ENCODE measurements at regions not wholly inside any gene's neighbourhood (a gene's known extent, or its start where the extent isn't known, plus 50 kb on each side); places are given as distances from the start of the nearest gene placed in this dataset.

DNA sequence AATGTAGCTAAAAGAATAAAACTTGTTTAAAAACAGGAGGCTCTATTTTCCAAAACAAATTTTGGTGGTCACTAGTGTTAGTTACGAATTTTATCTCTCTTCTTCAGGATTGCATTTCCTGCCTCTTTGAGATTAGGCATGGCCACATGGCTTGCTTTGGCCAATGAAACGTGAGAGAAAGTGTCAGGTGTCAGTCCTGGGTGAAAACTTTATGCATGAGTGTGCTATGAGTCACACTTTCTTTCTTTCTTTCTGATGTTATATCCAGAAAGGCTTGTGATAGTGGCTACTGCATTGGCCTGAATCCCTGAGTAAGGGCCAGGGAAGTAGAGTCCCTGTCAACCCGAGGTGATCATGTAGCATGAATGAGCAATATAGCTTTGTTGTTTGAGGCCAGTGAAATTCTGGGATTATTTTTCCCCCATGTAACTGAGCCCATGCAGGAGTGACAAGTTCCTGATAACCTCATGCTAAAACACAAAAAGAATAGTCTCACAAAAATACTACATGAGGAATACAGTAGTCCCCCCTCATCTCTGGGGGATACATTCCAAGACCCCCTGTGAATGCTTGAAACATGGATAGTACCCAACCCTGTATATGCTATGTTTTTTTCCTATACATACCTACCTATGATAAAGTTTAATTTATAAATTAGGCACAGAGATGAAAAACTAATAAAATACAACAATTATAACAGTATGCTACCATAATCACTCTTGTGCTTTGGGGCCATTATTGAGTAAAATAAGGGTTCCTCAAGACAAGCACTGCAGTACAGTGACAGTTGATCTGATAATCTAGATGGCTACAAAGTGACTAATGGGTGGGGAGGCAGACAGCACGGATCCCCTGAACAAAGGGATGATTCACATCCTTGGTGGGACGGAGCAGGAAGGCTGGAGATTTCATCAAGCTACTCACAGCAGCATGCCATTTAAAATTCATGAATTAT lies 109.5 kb downstream of the CDC42EP3 start (continued):
- TF ChIP-seq, protein P1, sequence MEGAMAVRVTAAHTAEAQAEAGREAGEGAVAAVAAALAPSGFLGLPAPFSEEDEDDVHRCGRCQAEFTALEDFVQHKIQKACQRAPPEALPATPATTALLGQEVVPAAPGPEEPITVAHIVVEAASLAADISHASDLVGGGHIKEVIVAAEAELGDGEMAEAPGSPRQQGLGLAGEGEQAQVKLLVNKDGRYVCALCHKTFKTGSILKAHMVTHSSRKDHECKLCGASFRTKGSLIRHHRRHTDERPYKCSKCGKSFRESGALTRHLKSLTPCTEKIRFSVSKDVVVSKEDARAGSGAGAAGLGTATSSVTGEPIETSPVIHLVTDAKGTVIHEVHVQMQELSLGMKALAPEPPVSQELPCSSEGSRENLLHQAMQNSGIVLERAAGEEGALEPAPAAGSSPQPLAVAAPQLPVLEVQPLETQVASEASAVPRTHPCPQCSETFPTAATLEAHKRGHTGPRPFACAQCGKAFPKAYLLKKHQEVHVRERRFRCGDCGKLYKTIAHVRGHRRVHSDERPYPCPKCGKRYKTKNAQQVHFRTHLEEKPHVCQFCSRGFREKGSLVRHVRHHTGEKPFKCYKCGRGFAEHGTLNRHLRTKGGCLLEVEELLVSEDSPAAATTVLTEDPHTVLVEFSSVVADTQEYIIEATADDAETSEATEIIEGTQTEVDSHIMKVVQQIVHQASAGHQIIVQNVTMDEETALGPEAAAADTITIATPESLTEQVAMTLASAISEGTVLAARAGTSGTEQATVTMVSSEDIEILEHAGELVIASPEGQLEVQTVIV (CRISPR knock-in tag; IDR thresholded peaks at IDR 0.05; ENCODE audit: borderline replicate concordance) = no peak
- TF ChIP-seq U2AF2 (optimal IDR thresholded peaks at IDR 0.05; ENCODE audit: low read depth, low read length) (no peak), ZKSCAN3 (CRISPR knock-in tag; IDR thresholded peaks at IDR 0.05) (no peak), U2AF1 (optimal IDR thresholded peaks at IDR 0.05; ENCODE audit: low read depth, low read length) (no peak), KLF16 (IDR thresholded peaks at IDR 0.05) (0 out of 2 replicates have a peak, but pooled peaks have one; percentile 43), ZNF23 (CRISPR knock-in tag; IDR thresholded peaks at IDR 0.05) (no peak), FOXJ2 (tag; IDR thresholded peaks at IDR 0.05) (peak; percentile 44), REST (IDR thresholded peaks at IDR 0.05; ENCODE audit: borderline replicate concordance) (peak; percentile 90), REST (CRISPR knock-in tag; IDR thresholded peaks at IDR 0.05; ENCODE audit: low read depth) (no peak), ZNF212 (CRISPR knock-in tag; IDR thresholded peaks at IDR 0.05) (no peak), ZNF121 (CRISPR knock-in tag; conservative IDR thresholded peaks at IDR 0.05) (no peak), HDAC6 (IDR thresholded peaks at IDR 0.05; ENCODE audit: low read depth, low read length) (no peak)
- TF ChIP-seq, protein P2, sequence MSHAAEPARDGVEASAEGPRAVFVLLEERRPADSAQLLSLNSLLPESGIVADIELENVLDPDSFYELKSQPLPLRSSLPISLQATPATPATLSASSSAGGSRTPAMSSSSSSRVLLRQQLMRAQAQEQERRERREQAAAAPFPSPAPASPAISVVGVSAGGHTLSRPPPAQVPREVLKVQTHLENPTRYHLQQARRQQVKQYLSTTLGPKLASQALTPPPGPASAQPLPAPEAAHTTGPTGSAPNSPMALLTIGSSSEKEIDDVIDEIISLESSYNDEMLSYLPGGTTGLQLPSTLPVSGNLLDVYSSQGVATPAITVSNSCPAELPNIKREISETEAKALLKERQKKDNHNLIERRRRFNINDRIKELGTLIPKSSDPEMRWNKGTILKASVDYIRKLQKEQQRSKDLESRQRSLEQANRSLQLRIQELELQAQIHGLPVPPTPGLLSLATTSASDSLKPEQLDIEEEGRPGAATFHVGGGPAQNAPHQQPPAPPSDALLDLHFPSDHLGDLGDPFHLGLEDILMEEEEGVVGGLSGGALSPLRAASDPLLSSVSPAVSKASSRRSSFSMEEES (CRISPR knock-in tag; IDR thresholded peaks at IDR 0.05) = no peak
- TF ChIP-seq, protein P3, sequence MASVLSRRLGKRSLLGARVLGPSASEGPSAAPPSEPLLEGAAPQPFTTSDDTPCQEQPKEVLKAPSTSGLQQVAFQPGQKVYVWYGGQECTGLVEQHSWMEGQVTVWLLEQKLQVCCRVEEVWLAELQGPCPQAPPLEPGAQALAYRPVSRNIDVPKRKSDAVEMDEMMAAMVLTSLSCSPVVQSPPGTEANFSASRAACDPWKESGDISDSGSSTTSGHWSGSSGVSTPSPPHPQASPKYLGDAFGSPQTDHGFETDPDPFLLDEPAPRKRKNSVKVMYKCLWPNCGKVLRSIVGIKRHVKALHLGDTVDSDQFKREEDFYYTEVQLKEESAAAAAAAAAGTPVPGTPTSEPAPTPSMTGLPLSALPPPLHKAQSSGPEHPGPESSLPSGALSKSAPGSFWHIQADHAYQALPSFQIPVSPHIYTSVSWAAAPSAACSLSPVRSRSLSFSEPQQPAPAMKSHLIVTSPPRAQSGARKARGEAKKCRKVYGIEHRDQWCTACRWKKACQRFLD (CRISPR knock-in tag; IDR thresholded peaks at IDR 0.05) = peak; percentile 90

Data from K562 (cell line).